ENCODE measurements at regions not wholly inside any gene's neighbourhood (a gene's known extent, or its start where the extent isn't known, plus 50 kb on each side); places are given as distances from the start of the nearest gene placed in this dataset.

- Histone ChIP-seq H3K9me3 (no peaks in the 10 kb centered on the region), H3K27me3 (no peaks in the 10 kb centered on the region), H3K4me1 (no peaks in the 10 kb centered on the region), H3K4me3 (no peak overlapping the region), H3K27ac (no peak overlapping the region), H3K36me3 (no peaks in the 10 kb centered on the region)
- no peak for TF ChIP-seq CTCF (IDR thresholded peaks at IDR 0.05)
- no peak for DNase-seq (ENCODE audit: low spot score in 2 of 2)
- intact Hi-C loops (cut with DNase I), result loop anchor here (5.0 kb wide), 1 partner anchor 38 kb away; no protein-coding TSS in a partner anchor
These were observed 360.3 kb upstream of the ARRDC4 start for GRCh38 chr15:97600190-97600589.

GRCh38 chr15:97604677-97605076 is 355.8 kb upstream of the ARRDC4 start:
- DNase-seq (ENCODE audit: low spot score in 2 of 2), result no peak
- intact Hi-C loops (cut with DNase I), result loop anchor here (5.0 kb wide), 1 partner anchor 42 kb away; no protein-coding TSS in a partner anchor
- H3K27me3 ChIP-seq, result no peaks in the 10 kb centered on the region
- no peaks in the 10 kb centered on the region for H3K36me3 ChIP-seq
- H3K4me3 ChIP-seq, result no peak overlapping the region
- TF ChIP-seq CTCF (IDR thresholded peaks at IDR 0.05), result no peak
- no peaks in the 10 kb centered on the region for H3K4me1 ChIP-seq
- H3K9me3 ChIP-seq, result no peaks in the 10 kb centered on the region
- H3K27ac ChIP-seq, result no peak overlapping the region

- Histone ChIP-seq H3K4me3 (no peak overlapping the region), H3K27ac (no peak overlapping the region), H3K27me3 (no peaks in the 10 kb centered on the region), H3K9me3 (peaks cover 0 to 11% of the 10 kb centered on the region in 2 donors), H3K4me1 (no peaks in the 10 kb centered on the region), H3K36me3 (no peaks in the 10 kb centered on the region)
- TF ChIP-seq CTCF (IDR thresholded peaks at IDR 0.05), result no peak
- no peak for DNase-seq (ENCODE audit: low spot score in 2 of 2)
- intact Hi-C loops (cut with DNase I), result no loop called here
These were observed 345.4 kb upstream of the ARRDC4 start for GRCh38 chr15:97615114-97615513.

GRCh38 chr15:97623091-97623661 is 337.3 kb upstream of the ARRDC4 start:
- Histone ChIP-seq H3K4me3 (no peak overlapping the region), H3K9me3 (no peaks in the 10 kb centered on the region), H3K36me3 (no peaks in the 10 kb centered on the region), H3K27ac (no peak overlapping the region), H3K27me3 (no peaks in the 10 kb centered on the region), H3K4me1 (no peaks in the 10 kb centered on the region)
- TF ChIP-seq CTCF (IDR thresholded peaks at IDR 0.05), result no peak
- DNase-seq (ENCODE audit: low spot score in 2 of 2), result no peak
- intact Hi-C loops (cut with DNase I), result no loop called here

- DNase-seq (ENCODE audit: low spot score in 2 of 2), result no peak
- no peak for TF ChIP-seq CTCF (IDR thresholded peaks at IDR 0.05)
- H3K27ac ChIP-seq, result no peak overlapping the region
These were observed 332.9 kb upstream of the ARRDC4 start for GRCh38 chr15:97627634-97628033.

GRCh38 chr15:97645758-97646157 is 314.7 kb upstream of the ARRDC4 start:
- no peaks in the 10 kb centered on the region for H3K9me3 ChIP-seq
- no peaks in the 10 kb centered on the region for H3K27me3 ChIP-seq
- H3K36me3 ChIP-seq, result no peaks in the 10 kb centered on the region
- no peak for DNase-seq (ENCODE audit: low spot score in 2 of 2)
- no peaks in the 10 kb centered on the region for H3K4me1 ChIP-seq
- intact Hi-C loops (cut with DNase I), result no loop called here
- H3K27ac ChIP-seq, result no peak overlapping the region
- H3K4me3 ChIP-seq, result no peak overlapping the region
- no peak for TF ChIP-seq CTCF (IDR thresholded peaks at IDR 0.05)

More at GRCh38 chr15:97627634-97628033, 332.9 kb upstream of the ARRDC4 start:
- Histone ChIP-seq H3K9me3 (no peaks in the 10 kb centered on the region), H3K27me3 (no peaks in the 10 kb centered on the region), H3K4me1 (no peaks in the 10 kb centered on the region), H3K4me3 (no peak overlapping the region), H3K36me3 (no peaks in the 10 kb centered on the region)
- intact Hi-C loops (cut with DNase I), result no loop called here
